Natural killer cell (primary cell): ENCODE measurements at regions not wholly inside any gene's neighbourhood (a gene's known extent, or its start where the extent isn't known, plus 50 kb on each side); places are given as distances from the start of the nearest gene placed in this dataset.
"Not testable (repeated sequence)": the region's sequence is repeated elsewhere in the genome, so short reads cannot be mapped to it uniquely, and the experiment has no call there.

ENCODE experiments used
- ATAC-seq, 3 donors: fragments of 150-1000 bp in 2 of 3; fragments of 200-7000 bp in 1 of 3; cut with Tn5 transposase; 1 replicate in 1 of 3; 2 replicates in 2 of 3; pipeline ENCODE4 v1.10.0; 2021; ENCODE audit warnings: mild to moderate bottlenecking in 2 of 3, moderate library complexity in 2 of 3
- DNase-seq, 2 donors: peaks; one replicate each; pipeline versions ENCODE4 v3.0.0 to v3.0.0-alpha.2; 2013 to 2021; ENCODE audit warnings: mixed read lengths in 1 of 2
- H3K27ac ChIP-seq: one replicate; pipeline ENCODE4 v1.5.1; 2013; ENCODE audit warnings: mild to moderate bottlenecking, low read length
- H3K27me3 ChIP-seq: one replicate; pipeline ENCODE4 v1.6.1; 2013; ENCODE audit warnings: low read length; ENCODE audit not compliant: control insufficient read depth, insufficient read depth
- H3K36me3 ChIP-seq: one replicate; pipeline ENCODE4 v1.6.1; 2013; ENCODE audit warnings: low read length; ENCODE audit not compliant: control insufficient read depth, insufficient read depth
- H3K4me1 ChIP-seq: one replicate; pipeline ENCODE4 v1.6.1; 2013; ENCODE audit warnings: low read length; ENCODE audit not compliant: control insufficient read depth, insufficient read depth
- H3K4me3 ChIP-seq: one replicate; pipeline ENCODE4 v1.5.1; 2013; ENCODE audit warnings: low read length
- H3K9me3 ChIP-seq: one replicate; pipeline ENCODE4 v1.6.1; 2013; ENCODE audit warnings: low read length; ENCODE audit not compliant: control insufficient read depth, insufficient read depth
- H3K27ac Mint-ChIP-seq, 2 donors: one replicate each; pipeline ENCODE4 v1.8.0; 2022; ENCODE audit warnings: mild to moderate bottlenecking in 2 of 2, mixed read lengths in 2 of 2, moderate library complexity in 1 of 2
- H3K27me3 Mint-ChIP-seq, 2 donors: one replicate each; pipeline ENCODE4 v1.8.0; 2022; ENCODE audit warnings: low read depth in 2 of 2, mixed read lengths in 2 of 2
- H3K36me3 Mint-ChIP-seq: one replicate; pipeline ENCODE4 v1.8.0; 2022; ENCODE audit warnings: mixed read lengths
- H3K4me1 Mint-ChIP-seq, 2 donors: one replicate each; pipeline ENCODE4 v1.8.0; 2022; ENCODE audit warnings: mixed read lengths in 2 of 2
- H3K4me3 Mint-ChIP-seq: one replicate; pipeline ENCODE4 v1.8.0; 2022; ENCODE audit warnings: mild to moderate bottlenecking, moderate library complexity, mixed read lengths
- H3K9me3 Mint-ChIP-seq, 2 donors: one replicate each; pipeline ENCODE4 v1.8.0; 2022; ENCODE audit warnings: mixed read lengths in 2 of 2
- WGBS: methylation state at CpG from one replicate; pipeline ENCODE4 v1.1.7; 2013; ENCODE audit warnings: missing lambda C conversion rate; ENCODE audit not compliant: insufficient coverage; 5-methylcytosine and 5-hydroxymethylcytosine counted together
- intact Hi-C: fragments of 100-400 bp; cut with micrococcal nuclease; formaldehyde crosslinking; loops from one replicate; pipeline ENCODE4 v1.14.2; 2022
- TF ChIP-seq, protein P1 (sequence below): fragments of 200-600 bp; IDR thresholded peaks from one replicate; pipeline ENCODE4 v1.8.0; 2022; ENCODE audit warnings: antibody characterized with exemption

DNA sequence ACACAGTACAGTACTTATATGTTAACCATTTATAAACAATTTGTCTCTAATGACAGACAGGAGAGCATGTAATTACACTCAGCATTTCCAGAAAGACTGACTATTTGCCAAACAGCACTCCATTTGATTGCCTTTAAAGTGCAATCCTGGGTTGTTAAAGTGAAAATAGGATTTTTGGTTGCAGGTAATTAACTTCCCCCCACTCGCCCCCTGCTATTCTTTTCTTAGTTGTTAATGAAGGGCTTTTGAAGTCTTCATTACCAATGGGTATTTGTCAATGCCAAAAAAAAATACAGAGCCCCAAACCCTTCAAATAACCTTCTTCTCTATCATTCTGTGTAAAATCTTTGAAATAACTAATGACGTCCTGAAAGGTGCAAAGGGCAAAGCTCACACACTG, 825.6 kb downstream of the STPG2 start:
- Mint-ChIP-seq H3K9me3 (peaks cover 12 to 18% of the 10 kb centered on the region in 2 donors), H3K27me3 (no peaks in the 10 kb centered on the region), H3K27ac (no peak overlapping the region), H3K36me3 (peaks cover 8% of the 10 kb centered on the region), H3K4me1 (no peaks in the 10 kb centered on the region), H3K4me3 (no peak overlapping the region)
- 67% methylated on average over 1 of the region's 2 CpGs for WGBS
- intact Hi-C loops, result no loop called here
- no peak for DNase-seq
- ATAC-seq, result no peak
- H3K4me3 ChIP-seq, result no peak overlapping the region
- peaks cover 2% of the 10 kb centered on the region for H3K9me3 ChIP-seq
- no peaks in the 10 kb centered on the region for H3K36me3 ChIP-seq
- H3K27me3 ChIP-seq, result no peaks in the 10 kb centered on the region
- no peak overlapping the region for H3K27ac ChIP-seq
- no peaks in the 10 kb centered on the region for H3K4me1 ChIP-seq
- TF ChIP-seq, protein P1, sequence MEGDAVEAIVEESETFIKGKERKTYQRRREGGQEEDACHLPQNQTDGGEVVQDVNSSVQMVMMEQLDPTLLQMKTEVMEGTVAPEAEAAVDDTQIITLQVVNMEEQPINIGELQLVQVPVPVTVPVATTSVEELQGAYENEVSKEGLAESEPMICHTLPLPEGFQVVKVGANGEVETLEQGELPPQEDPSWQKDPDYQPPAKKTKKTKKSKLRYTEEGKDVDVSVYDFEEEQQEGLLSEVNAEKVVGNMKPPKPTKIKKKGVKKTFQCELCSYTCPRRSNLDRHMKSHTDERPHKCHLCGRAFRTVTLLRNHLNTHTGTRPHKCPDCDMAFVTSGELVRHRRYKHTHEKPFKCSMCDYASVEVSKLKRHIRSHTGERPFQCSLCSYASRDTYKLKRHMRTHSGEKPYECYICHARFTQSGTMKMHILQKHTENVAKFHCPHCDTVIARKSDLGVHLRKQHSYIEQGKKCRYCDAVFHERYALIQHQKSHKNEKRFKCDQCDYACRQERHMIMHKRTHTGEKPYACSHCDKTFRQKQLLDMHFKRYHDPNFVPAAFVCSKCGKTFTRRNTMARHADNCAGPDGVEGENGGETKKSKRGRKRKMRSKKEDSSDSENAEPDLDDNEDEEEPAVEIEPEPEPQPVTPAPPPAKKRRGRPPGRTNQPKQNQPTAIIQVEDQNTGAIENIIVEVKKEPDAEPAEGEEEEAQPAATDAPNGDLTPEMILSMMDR, result no peak

GRCh38 chr4:97325751-97326150, 817.5 kb downstream of the STPG2 start:
- 38% methylated on average over 1 of the region's 1 CpG for WGBS

DNA sequence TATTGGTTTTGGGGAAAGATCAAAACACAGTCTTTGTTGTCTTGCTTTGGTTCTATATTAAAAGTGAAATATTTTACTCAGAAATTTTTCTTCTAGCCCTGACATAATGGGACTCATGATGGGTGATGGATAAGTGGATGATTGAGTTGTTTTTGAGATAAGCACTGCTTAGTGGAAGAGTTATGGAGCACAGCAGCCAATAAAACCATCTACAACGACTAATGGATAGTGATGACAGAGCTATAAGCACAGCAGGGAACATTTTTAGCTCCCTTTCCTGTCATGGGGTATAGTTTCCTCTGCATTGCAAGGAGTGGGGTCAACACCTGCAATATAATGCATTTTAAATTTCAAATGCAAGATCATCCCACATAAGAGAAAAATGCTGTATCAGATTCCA, 812.4 kb downstream of the STPG2 start:
- H3K9me3 ChIP-seq, result no peaks in the 10 kb centered on the region
- intact Hi-C loops, result no loop called here
- no peak overlapping the region for H3K27ac ChIP-seq
- WGBS, result 43% methylated on average over 1 of the region's 1 CpG
- Mint-ChIP-seq H3K9me3 (peaks cover 10 to 13% of the 10 kb centered on the region in 2 donors), H3K27ac (no peak overlapping the region), H3K4me3 (no peak overlapping the region), H3K27me3 (no peaks in the 10 kb centered on the region), H3K4me1 (no peaks in the 10 kb centered on the region), H3K36me3 (peaks cover 8% of the 10 kb centered on the region)
- H3K4me3 ChIP-seq, result no peak overlapping the region
- TF ChIP-seq, protein P1, result no peak
- no peak for DNase-seq
- H3K36me3 ChIP-seq, result no peaks in the 10 kb centered on the region
- no peaks in the 10 kb centered on the region for H3K27me3 ChIP-seq
- ATAC-seq, result no peak
- H3K4me1 ChIP-seq, result no peaks in the 10 kb centered on the region

More at GRCh38 chr4:97325751-97326150, 817.5 kb downstream of the STPG2 start:
- H3K27ac ChIP-seq, ATAC-seq, H3K27ac Mint-ChIP-seq, H3K9me3 ChIP-seq, H3K4me1 ChIP-seq, H3K36me3 ChIP-seq, H3K27me3 ChIP-seq, H3K4me1 Mint-ChIP-seq, H3K4me3 ChIP-seq, intact Hi-C loops, H3K4me3 Mint-ChIP-seq, H3K27me3 Mint-ChIP-seq: not testable (repeated sequence)
- Mint-ChIP-seq H3K36me3 (peaks cover 15% of the 10 kb centered on the region), H3K9me3 (peaks cover 23 to 24% of the 10 kb centered on the region in 2 donors)
- peak in 1 of 2 donors; percentile 6 for DNase-seq

- DNase-seq, result no peak
- WGBS, result 91% methylated on average over 1 of the region's 2 CpGs
- no peak overlapping the region for H3K4me3 Mint-ChIP-seq
- no peaks in the 10 kb centered on the region for H3K27me3 ChIP-seq
- no peaks in the 10 kb centered on the region for H3K4me1 ChIP-seq
- H3K4me3 ChIP-seq, result no peak overlapping the region
- no peaks in the 10 kb centered on the region for H3K27me3 Mint-ChIP-seq
- TF ChIP-seq, protein P1, result no peak
- peaks cover 11 to 30% of the 10 kb centered on the region in 2 donors for H3K9me3 Mint-ChIP-seq
- H3K36me3 Mint-ChIP-seq, result peaks cover 25% of the 10 kb centered on the region
- no peak for ATAC-seq
- peaks cover 12% of the 10 kb centered on the region for H3K9me3 ChIP-seq
- H3K27ac Mint-ChIP-seq, result no peak overlapping the region
- no peaks in the 10 kb centered on the region for H3K36me3 ChIP-seq
- no peaks in the 10 kb centered on the region for H3K4me1 Mint-ChIP-seq
- H3K27ac ChIP-seq, result no peak overlapping the region
- intact Hi-C loops, result no loop called here
Observed at GRCh38 chr4:97334348-97334747, 808.9 kb downstream of the STPG2 start.
